Upper lobe of left lung (tissue), 4 donors: ENCODE measurements at regions not wholly inside any gene's neighbourhood (a gene's known extent, or its start where the extent isn't known, plus 50 kb on each side); places are given as distances from the start of the nearest gene placed in this dataset.

Source experiments
- POLR2A ChIP-seq, 4 donors: fragments of 450-650 bp; IDR thresholded peaks; one replicate each; pipeline ENCODE4 v1.5.1; 2016 to 2017; ENCODE audit warnings: antibody characterized with exemption in 4 of 4, mild to moderate bottlenecking in 2 of 4
- TF ChIP-seq, protein P1 (sequence below), 6 experiments: fragments of 450-650 bp in 4 of 6; fragments of 200-600 bp in 2 of 6; sonication (generic) in 2 of 6; IDR thresholded peaks; one replicate each; pipeline ENCODE4 v1.5.1; 2016 to 2019; ENCODE audit warnings: antibody characterized with exemption in 6 of 6

DNA sequence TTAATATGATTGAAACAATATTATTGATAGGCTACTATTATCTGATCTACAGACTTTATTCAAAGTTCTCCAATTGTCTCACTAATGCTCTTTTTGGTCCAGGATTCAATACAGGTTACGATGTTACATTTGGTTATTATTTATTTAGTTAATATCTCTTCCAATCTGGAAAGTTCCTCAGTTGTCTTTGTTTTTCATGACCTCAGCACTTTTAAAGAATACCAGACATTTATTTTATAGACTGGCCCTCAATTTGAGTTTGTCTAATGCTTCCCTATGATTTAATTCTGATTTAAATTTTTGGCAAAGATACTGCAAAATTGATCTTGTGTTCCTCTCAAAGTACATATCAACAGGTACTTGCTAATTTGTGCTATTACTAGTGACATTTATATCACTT, 937.4 kb downstream of the KCNMA1 start:
- TF ChIP-seq, protein P1, sequence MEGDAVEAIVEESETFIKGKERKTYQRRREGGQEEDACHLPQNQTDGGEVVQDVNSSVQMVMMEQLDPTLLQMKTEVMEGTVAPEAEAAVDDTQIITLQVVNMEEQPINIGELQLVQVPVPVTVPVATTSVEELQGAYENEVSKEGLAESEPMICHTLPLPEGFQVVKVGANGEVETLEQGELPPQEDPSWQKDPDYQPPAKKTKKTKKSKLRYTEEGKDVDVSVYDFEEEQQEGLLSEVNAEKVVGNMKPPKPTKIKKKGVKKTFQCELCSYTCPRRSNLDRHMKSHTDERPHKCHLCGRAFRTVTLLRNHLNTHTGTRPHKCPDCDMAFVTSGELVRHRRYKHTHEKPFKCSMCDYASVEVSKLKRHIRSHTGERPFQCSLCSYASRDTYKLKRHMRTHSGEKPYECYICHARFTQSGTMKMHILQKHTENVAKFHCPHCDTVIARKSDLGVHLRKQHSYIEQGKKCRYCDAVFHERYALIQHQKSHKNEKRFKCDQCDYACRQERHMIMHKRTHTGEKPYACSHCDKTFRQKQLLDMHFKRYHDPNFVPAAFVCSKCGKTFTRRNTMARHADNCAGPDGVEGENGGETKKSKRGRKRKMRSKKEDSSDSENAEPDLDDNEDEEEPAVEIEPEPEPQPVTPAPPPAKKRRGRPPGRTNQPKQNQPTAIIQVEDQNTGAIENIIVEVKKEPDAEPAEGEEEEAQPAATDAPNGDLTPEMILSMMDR (IDR thresholded peaks at IDR 0.05): no peak
- TF ChIP-seq POLR2A (IDR thresholded peaks at IDR 0.05): no peak
